ENCODE measurements at regions not wholly inside any gene's neighbourhood (a gene's known extent, or its start where the extent isn't known, plus 50 kb on each side); places are given as distances from the start of the nearest gene placed in this dataset.

DNA sequence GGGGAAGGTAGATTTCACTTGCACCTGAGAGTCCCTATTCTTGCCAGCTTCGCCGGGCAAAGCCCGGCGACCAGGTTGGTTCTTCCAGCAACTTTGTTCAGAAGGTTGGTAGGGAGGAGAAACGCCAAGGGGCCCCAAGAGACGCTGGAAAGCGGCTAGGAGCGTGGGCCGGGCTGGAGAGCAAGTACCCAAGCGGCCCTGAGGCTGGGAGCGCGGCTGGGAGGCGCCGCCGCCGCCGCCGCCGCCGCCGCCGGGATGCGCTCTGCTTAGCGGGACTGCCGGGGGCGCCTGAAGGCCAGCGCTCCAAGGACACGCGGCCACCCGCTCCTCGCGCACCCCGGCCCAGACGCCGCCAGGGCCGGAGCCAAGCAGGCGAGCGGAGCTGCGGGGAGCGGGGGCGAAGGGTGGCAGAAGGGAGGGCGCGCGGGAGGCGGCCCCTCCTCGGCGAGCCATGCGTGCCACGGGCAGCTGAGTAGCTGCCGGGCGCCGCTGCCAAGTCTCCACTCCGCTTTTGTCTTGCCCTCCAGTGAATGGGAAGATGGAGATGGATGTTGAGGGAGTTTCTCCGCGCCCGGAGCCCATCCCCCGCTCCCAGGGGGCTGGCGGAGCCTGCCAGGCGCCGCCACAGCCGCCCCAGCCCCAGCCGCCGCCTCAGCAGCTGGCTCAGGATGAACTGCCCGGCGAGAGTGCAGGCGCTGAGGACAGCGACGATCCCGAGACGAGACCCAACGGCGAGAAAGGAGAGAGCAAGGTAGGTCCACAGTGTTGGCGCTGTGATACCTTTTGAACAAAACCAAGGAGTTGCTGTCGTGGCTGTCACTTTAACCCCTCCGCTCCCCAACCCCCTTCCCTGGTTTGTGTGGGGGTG is 227.4 kb upstream of the AZI2 start:
- Histone ChIP-seq H3K27me3 (ENCODE audit: control insufficient read depth, insufficient read depth, low read length) (peaks cover 3% of the 10 kb centered on the region), H3K27ac (ENCODE audit: low read depth, low read length) (no peak overlapping the region), H3K4me1 (ENCODE audit: control insufficient read depth, insufficient read depth, low read length) (peaks cover 4% of the 10 kb centered on the region), H3K36me3 (ENCODE audit: control insufficient read depth, insufficient read depth, low read length) (no peaks in the 10 kb centered on the region), H3K9ac (ENCODE audit: low read length) (no peak overlapping the region), H3K4me3 (ENCODE audit: low read length) (peak overlapping the region; percentile 58)

DNA sequence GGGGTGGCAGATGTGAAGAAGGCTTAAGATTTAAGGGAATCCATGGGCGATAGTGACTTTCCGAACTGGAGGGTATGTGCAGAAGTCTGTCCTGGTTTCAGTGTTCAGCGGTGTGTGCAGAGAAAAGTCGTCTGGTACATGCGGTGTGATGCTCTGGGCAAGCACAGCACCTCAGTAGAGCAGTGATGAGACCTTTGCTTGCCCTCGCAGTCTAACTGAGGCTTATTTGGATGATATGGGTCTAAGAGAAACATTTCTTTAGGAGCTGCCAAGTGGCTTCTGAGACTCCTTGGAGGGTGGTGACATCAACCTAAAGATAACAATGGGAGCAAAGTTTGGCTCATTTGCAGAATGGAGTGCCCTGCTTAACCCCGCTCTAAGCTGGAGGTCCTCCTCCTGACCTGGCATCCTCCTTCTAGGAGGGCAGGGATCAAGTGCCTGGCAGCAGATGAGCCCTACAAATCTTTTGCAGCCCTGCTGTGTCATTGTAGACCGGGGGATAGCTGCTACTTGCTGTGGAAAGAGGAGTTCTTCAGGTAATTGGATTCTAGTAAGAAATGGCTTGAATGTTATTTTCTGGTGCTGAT is 228.1 kb upstream of the AZI2 start:
- Histone ChIP-seq H3K4me3 (ENCODE audit: low read length) (peak overlapping the region; percentile 58), H3K9ac (ENCODE audit: low read length) (no peak overlapping the region), H3K27ac (ENCODE audit: low read depth, low read length) (no peak overlapping the region), H3K36me3 (ENCODE audit: control insufficient read depth, insufficient read depth, low read length) (no peaks in the 10 kb centered on the region), H3K27me3 (ENCODE audit: control insufficient read depth, insufficient read depth, low read length) (peaks cover 3% of the 10 kb centered on the region), H3K4me1 (ENCODE audit: control insufficient read depth, insufficient read depth, low read length) (peaks cover 4% of the 10 kb centered on the region)

- H3K27me3 ChIP-seq (ENCODE audit: control insufficient read depth, insufficient read depth, low read length): peaks cover 3% of the 10 kb centered on the region
- no peak overlapping the region for H3K27ac ChIP-seq (ENCODE audit: low read depth, low read length)
- H3K36me3 ChIP-seq (ENCODE audit: control insufficient read depth, insufficient read depth, low read length): no peaks in the 10 kb centered on the region
- H3K4me3 ChIP-seq (ENCODE audit: low read length): no peak overlapping the region
- peaks cover 4% of the 10 kb centered on the region for H3K4me1 ChIP-seq (ENCODE audit: control insufficient read depth, insufficient read depth, low read length)
- H3K9ac ChIP-seq (ENCODE audit: low read length): no peak overlapping the region
Observed at GRCh38 chr3:28577941-28578500, 229.4 kb upstream of the AZI2 start.

- Histone ChIP-seq H3K4me1 (ENCODE audit: control insufficient read depth, insufficient read depth, low read length) (no peaks in the 10 kb centered on the region), H3K27ac (ENCODE audit: low read depth, low read length) (no peak overlapping the region), H3K9ac (ENCODE audit: low read length) (no peak overlapping the region), H3K27me3 (ENCODE audit: control insufficient read depth, insufficient read depth, low read length) (no peaks in the 10 kb centered on the region), H3K4me3 (ENCODE audit: low read length) (no peak overlapping the region), H3K36me3 (ENCODE audit: control insufficient read depth, insufficient read depth, low read length) (no peaks in the 10 kb centered on the region)
Observed at GRCh38 chr3:28586325-28586724, 237.7 kb upstream of the AZI2 start.

GRCh38 chr3:28587723-28588122 is 239.1 kb upstream of the AZI2 start:
- no peaks in the 10 kb centered on the region for H3K27me3 ChIP-seq (ENCODE audit: control insufficient read depth, insufficient read depth, low read length)
- no peaks in the 10 kb centered on the region for H3K4me1 ChIP-seq (ENCODE audit: control insufficient read depth, insufficient read depth, low read length)
- no peak overlapping the region for H3K4me3 ChIP-seq (ENCODE audit: low read length)
- no peaks in the 10 kb centered on the region for H3K36me3 ChIP-seq (ENCODE audit: control insufficient read depth, insufficient read depth, low read length)
- no peak overlapping the region for H3K27ac ChIP-seq (ENCODE audit: low read depth, low read length)
- no peak overlapping the region for H3K9ac ChIP-seq (ENCODE audit: low read length)

DNA sequence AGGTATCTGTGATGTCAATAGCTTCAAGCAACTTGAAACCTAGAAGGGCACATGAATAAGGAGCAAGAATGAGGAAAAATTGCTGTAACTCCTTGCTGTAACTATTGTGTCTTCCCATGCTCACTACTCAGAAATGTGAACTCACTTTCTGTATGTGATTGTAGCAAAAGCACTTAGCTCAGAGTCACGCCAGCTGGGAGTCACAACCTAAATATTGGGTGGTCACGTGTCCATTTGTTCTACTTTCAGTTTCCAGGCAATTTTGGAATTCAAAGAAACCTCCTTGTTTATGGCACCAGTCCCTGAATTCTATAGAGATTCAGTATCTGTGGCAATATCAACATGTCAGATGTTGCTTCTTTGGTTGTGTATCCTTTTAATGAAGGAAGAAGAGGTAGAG is 241.6 kb upstream of the AZI2 start:
- no peak overlapping the region for H3K9ac ChIP-seq (ENCODE audit: low read length)
- H3K4me1 ChIP-seq (ENCODE audit: control insufficient read depth, insufficient read depth, low read length): no peaks in the 10 kb centered on the region
- no peak overlapping the region for H3K4me3 ChIP-seq (ENCODE audit: low read length)
- H3K36me3 ChIP-seq (ENCODE audit: control insufficient read depth, insufficient read depth, low read length): no peaks in the 10 kb centered on the region
- H3K27ac ChIP-seq (ENCODE audit: low read depth, low read length): no peak overlapping the region
- no peaks in the 10 kb centered on the region for H3K27me3 ChIP-seq (ENCODE audit: control insufficient read depth, insufficient read depth, low read length)

GRCh38 chr3:28590860-28591259 is 242.2 kb upstream of the AZI2 start:
- Histone ChIP-seq H3K27me3 (ENCODE audit: control insufficient read depth, insufficient read depth, low read length) (no peaks in the 10 kb centered on the region), H3K4me1 (ENCODE audit: control insufficient read depth, insufficient read depth, low read length) (no peaks in the 10 kb centered on the region), H3K27ac (ENCODE audit: low read depth, low read length) (no peak overlapping the region), H3K9ac (ENCODE audit: low read length) (no peak overlapping the region), H3K36me3 (ENCODE audit: control insufficient read depth, insufficient read depth, low read length) (no peaks in the 10 kb centered on the region), H3K4me3 (ENCODE audit: low read length) (no peak overlapping the region)

GRCh38 chr3:28595372-28595771 is 246.7 kb upstream of the AZI2 start:
- no peaks in the 10 kb centered on the region for H3K27me3 ChIP-seq (ENCODE audit: control insufficient read depth, insufficient read depth, low read length)
- H3K4me1 ChIP-seq (ENCODE audit: control insufficient read depth, insufficient read depth, low read length): no peaks in the 10 kb centered on the region
- no peaks in the 10 kb centered on the region for H3K36me3 ChIP-seq (ENCODE audit: control insufficient read depth, insufficient read depth, low read length)
- no peak overlapping the region for H3K9ac ChIP-seq (ENCODE audit: low read length)
- no peak overlapping the region for H3K4me3 ChIP-seq (ENCODE audit: low read length)
- no peak overlapping the region for H3K27ac ChIP-seq (ENCODE audit: low read depth, low read length)

DNA sequence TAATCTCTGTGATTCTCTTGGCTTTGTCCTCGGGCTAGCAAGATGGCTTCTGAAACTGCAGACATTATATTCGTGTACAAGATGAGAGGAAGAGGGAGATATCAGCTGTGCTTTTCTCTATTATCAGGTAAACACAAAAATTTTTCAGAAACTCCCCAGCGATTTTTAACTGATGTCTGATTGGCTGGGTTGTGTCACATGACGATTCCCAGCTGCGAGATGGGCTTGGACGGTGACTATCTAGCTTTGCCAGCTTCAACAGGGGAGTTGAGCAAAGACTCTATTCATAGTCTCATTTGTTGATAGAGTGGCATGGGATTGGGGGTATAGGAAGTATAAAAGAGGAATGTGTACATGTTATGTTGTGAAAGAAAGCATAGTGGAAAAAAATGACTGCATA is 248.8 kb upstream of the AZI2 start:
- no peaks in the 10 kb centered on the region for H3K27me3 ChIP-seq (ENCODE audit: control insufficient read depth, insufficient read depth, low read length)
- no peak overlapping the region for H3K27ac ChIP-seq (ENCODE audit: low read depth, low read length)
- H3K4me3 ChIP-seq (ENCODE audit: low read length): no peak overlapping the region
- no peak overlapping the region for H3K9ac ChIP-seq (ENCODE audit: low read length)
- no peaks in the 10 kb centered on the region for H3K36me3 ChIP-seq (ENCODE audit: control insufficient read depth, insufficient read depth, low read length)
- no peaks in the 10 kb centered on the region for H3K4me1 ChIP-seq (ENCODE audit: control insufficient read depth, insufficient read depth, low read length)

GRCh38 chr3:28598165-28598564 is 249.5 kb upstream of the AZI2 start:
- no peaks in the 10 kb centered on the region for H3K36me3 ChIP-seq (ENCODE audit: control insufficient read depth, insufficient read depth, low read length)
- no peak overlapping the region for H3K4me3 ChIP-seq (ENCODE audit: low read length)
- no peak overlapping the region for H3K9ac ChIP-seq (ENCODE audit: low read length)
- no peaks in the 10 kb centered on the region for H3K27me3 ChIP-seq (ENCODE audit: control insufficient read depth, insufficient read depth, low read length)
- no peaks in the 10 kb centered on the region for H3K4me1 ChIP-seq (ENCODE audit: control insufficient read depth, insufficient read depth, low read length)
- no peak overlapping the region for H3K27ac ChIP-seq (ENCODE audit: low read depth, low read length)

DNA sequence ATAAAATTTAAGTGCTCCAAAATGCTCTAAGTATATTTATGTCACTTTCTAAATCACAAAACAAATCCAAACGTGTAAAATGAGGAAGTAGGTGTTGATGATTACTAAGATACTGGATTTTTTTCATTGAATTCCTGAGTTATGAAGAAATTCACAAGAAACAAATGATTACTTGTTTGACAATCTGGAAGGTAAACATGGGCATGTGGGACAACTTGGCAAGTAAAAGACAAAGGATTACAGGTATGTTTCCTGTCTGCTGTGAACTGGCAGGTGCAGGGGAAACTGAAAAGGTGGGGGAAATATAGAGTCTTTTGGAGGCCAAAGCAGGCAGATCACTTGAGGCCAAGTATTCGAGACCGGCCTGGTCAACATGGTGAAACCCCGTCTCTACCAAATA is 252.7 kb upstream of the AZI2 start:
- no peaks in the 10 kb centered on the region for H3K4me1 ChIP-seq (ENCODE audit: control insufficient read depth, insufficient read depth, low read length)
- no peak overlapping the region for H3K9ac ChIP-seq (ENCODE audit: low read length)
- no peaks in the 10 kb centered on the region for H3K27me3 ChIP-seq (ENCODE audit: control insufficient read depth, insufficient read depth, low read length)
- no peak overlapping the region for H3K4me3 ChIP-seq (ENCODE audit: low read length)
- no peak overlapping the region for H3K27ac ChIP-seq (ENCODE audit: low read depth, low read length)
- no peaks in the 10 kb centered on the region for H3K36me3 ChIP-seq (ENCODE audit: control insufficient read depth, insufficient read depth, low read length)

DNA sequence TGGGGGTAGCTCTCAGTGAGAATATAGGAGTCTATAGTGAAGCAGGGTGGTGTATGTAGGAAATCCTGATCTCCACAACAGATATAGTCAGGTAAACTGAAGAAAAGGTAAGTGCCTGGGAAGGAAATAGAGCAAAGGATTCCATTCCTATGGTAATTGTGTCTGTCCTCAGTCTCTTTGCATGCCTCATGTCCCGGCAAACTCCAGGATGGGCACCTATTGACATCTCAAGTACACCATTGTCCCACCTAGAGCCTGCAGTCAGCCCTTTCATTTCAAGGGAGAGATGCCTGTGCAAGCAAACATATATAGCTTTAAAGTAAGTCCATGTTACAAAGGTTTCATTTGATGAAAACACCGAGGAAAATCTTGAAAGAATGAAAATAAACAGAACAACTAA is 257.7 kb upstream of the AZI2 start:
- Histone ChIP-seq H3K9ac (ENCODE audit: low read length) (no peak overlapping the region), H3K36me3 (ENCODE audit: control insufficient read depth, insufficient read depth, low read length) (no peaks in the 10 kb centered on the region), H3K4me3 (ENCODE audit: low read length) (no peak overlapping the region), H3K4me1 (ENCODE audit: control insufficient read depth, insufficient read depth, low read length) (no peaks in the 10 kb centered on the region), H3K27ac (ENCODE audit: low read depth, low read length) (no peak overlapping the region), H3K27me3 (ENCODE audit: control insufficient read depth, insufficient read depth, low read length) (no peaks in the 10 kb centered on the region)

DNA sequence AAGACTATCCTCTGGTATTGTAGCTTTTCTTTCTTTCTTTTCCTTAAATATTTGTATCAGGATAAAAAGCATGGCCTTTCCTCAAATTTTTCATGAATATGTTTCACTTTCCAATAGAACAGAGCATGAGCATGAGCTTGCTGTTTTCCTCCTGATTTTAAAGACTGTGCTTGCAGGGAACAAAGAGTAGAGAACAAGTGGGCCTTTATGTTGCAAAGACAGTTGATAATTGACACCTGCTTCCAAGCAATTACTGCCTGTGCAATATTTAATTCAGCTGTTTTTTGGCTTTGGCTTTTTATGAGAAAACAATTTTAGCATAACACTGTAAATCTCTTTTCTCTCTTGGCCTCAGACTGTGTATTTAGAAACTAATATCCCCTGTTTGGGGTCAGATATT is 263.6 kb upstream of the AZI2 start:
- Histone ChIP-seq H3K27me3 (ENCODE audit: control insufficient read depth, insufficient read depth, low read length) (no peaks in the 10 kb centered on the region), H3K27ac (ENCODE audit: low read depth, low read length) (no peak overlapping the region), H3K9ac (ENCODE audit: low read length) (no peak overlapping the region), H3K36me3 (ENCODE audit: control insufficient read depth, insufficient read depth, low read length) (no peaks in the 10 kb centered on the region), H3K4me3 (ENCODE audit: low read length) (no peak overlapping the region), H3K4me1 (ENCODE audit: control insufficient read depth, insufficient read depth, low read length) (no peaks in the 10 kb centered on the region)
